PC-9 (cell line): ENCODE measurements at regions not wholly inside any gene's neighbourhood (a gene's known extent, or its start where the extent isn't known, plus 50 kb on each side); places are given as distances from the start of the nearest gene placed in this dataset.

ENCODE experiments used
- BruUV-seq: library from RNA; stranded (reverse); fragments of 400-500 nt; replicated peaks from 2 replicates; lab custom pipeline; 2021; lab: Mats Ljungman, UMichigan
- CTCF ChIA-PET: fragments of 300-600 bp; sonication (Branson Sonifier 250); formaldehyde crosslinking; loops from one replicate; lab custom pipeline; 2022; ENCODE audit warnings: antibody characterized with exemption; lab: Charles Lee
- POLR2A ChIA-PET: fragments of 300-600 bp; sonication (Branson Sonifier 250); formaldehyde crosslinking; loops from one replicate; lab custom pipeline; 2022; ENCODE audit warnings: antibody characterized with exemption; ENCODE audit not compliant: unreplicated experiment; lab: Charles Lee
- DNase-seq, 2 experiments: peaks; one replicate each; pipeline versions ENCODE4 v3.0.0 to v3.0.0-alpha.2; 2015 to 2022; ENCODE audit warnings: mixed read lengths in 1 of 2
- H2AFZ ChIP-seq: fragments of 200-600 bp; sonication (generic); 2 replicates; pipeline ENCODE4 v1.8.1; 2017; ENCODE audit warnings: antibody characterized with exemption
- H3F3A ChIP-seq: fragments of 200-600 bp; sonication (generic); 2 replicates; pipeline ENCODE4 v1.8.1; 2017; ENCODE audit warnings: antibody characterized with exemption, mild to moderate bottlenecking, low read depth; ENCODE audit not compliant: insufficient read depth
- H3K27ac ChIP-seq: fragments of 200-600 bp; sonication (generic); 2 replicates; pipeline ENCODE4 v1.6.1; 2016; ENCODE audit warnings: mixed run types
- H3K27me3 ChIP-seq: fragments of 200-600 bp; sonication (generic); 2 replicates; pipeline ENCODE4 v1.6.1; 2016; ENCODE audit warnings: low read depth, mixed run types; ENCODE audit not compliant: insufficient read depth
- H3K36me3 ChIP-seq: fragments of 200-600 bp; sonication (generic); 2 replicates; pipeline ENCODE4 v1.6.1; 2016; ENCODE audit warnings: low read depth, mixed run types
- H3K4me1 ChIP-seq: fragments of 200-600 bp; sonication (generic); replicated peaks from 2 replicates; pipeline ENCODE4 v1.6.1; 2016; ENCODE audit warnings: mixed run types; ENCODE audit not compliant: insufficient read depth
- H3K4me2 ChIP-seq: fragments of 200-600 bp; sonication (generic); 2 replicates; pipeline ENCODE4 v1.6.1; 2017; ENCODE audit warnings: mixed run types
- H3K4me3 ChIP-seq: fragments of 200-600 bp; sonication (generic); 2 replicates; pipeline ENCODE4 v1.6.1; 2016; ENCODE audit warnings: mixed run types
- H3K79me2 ChIP-seq: fragments of 200-600 bp; sonication (generic); 2 replicates; pipeline ENCODE4 v1.6.1; 2017; ENCODE audit warnings: low read depth, mixed run types
- H3K9me2 ChIP-seq: fragments of 200-600 bp; sonication (generic); 2 replicates; pipeline ENCODE4 v1.8.1; 2017; ENCODE audit warnings: mild to moderate bottlenecking; ENCODE audit not compliant: insufficient read depth
- H3K9me3 ChIP-seq: fragments of 200-600 bp; sonication (generic); 2 replicates; pipeline ENCODE4 v1.8.1; 2016; ENCODE audit warnings: low read depth; ENCODE audit not compliant: insufficient read depth
- H4K20me1 ChIP-seq: fragments of 200-600 bp; sonication (generic); 2 replicates; pipeline ENCODE4 v1.8.1; 2017; ENCODE audit not compliant: insufficient read depth
- EZH2 ChIP-seq: fragments of 200-600 bp; sonication (generic); IDR thresholded peaks from 2 replicates; pipeline ENCODE4 v1.8.0; 2017; ENCODE audit warnings: antibody characterized with exemption, low read depth
- intact Hi-C: fragments of 100-400 bp; cut with micrococcal nuclease; formaldehyde crosslinking; loops from one replicate; pipeline ENCODE4 v1.10.0; 2022; ENCODE audit not compliant: unreplicated experiment
- TF ChIP-seq, protein P1 (sequence below): fragments of 200-600 bp; sonication (generic); conservative IDR thresholded peaks from 2 replicates; pipeline ENCODE4 v1.6.1; 2017; ENCODE audit warnings: mixed run types, antibody characterized with exemption, mild to moderate bottlenecking, moderate library complexity

DNA sequence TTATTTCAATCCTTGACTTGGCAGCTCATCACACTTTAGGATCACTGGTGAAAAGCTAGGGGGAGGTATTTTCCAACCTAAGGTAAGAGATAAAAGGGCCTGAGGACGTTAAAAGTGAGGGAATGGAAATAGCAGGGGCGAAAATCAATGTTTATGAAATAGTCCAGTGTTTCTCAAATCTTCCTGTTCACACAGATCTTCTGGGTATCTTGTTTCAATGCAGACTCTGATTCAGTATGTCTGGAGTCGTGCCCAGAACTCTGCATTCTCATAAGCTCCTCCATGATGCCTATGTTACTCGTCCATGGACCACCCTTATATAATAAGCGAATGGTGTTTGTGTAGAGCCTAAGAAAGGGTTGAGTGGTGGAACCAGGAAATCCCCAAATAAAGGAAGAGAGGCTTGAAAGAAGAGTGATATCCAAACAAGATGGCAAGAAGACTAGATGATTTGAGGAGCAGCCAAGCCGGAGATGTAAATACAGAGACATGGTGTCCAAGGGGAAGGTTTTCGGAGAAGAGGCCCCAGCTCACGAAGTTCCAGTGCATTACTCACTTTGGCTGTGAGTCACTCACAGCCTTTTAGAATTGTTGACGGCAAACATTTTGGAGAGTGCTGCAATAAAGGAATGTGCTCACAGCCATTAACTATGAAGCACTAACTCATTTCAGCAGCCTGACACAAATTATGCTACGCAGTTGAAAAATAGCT lies 215.6 kb upstream of the PPARGC1A start:
- Histone ChIP-seq H3K4me1 (no peaks in the 10 kb centered on the region), H3F3A (no peaks in the 10 kb centered on the region), H3K79me2 (no peaks in the 10 kb centered on the region), H3K27me3 (no peaks in the 10 kb centered on the region), H2AFZ (no peak overlapping the region), H4K20me1 (no peaks in the 10 kb centered on the region), H3K36me3 (no peaks in the 10 kb centered on the region), H3K9me3 (no peaks in the 10 kb centered on the region), H3K27ac (no peak overlapping the region), H3K9me2 (no peaks in the 10 kb centered on the region), H3K4me3 (no peak overlapping the region), H3K4me2 (no peak overlapping the region)
- ChIA-PET POLR2A (no interaction called here), CTCF (no interaction called here)
- TF ChIP-seq EZH2 = no peak
- TF ChIP-seq, protein P1, sequence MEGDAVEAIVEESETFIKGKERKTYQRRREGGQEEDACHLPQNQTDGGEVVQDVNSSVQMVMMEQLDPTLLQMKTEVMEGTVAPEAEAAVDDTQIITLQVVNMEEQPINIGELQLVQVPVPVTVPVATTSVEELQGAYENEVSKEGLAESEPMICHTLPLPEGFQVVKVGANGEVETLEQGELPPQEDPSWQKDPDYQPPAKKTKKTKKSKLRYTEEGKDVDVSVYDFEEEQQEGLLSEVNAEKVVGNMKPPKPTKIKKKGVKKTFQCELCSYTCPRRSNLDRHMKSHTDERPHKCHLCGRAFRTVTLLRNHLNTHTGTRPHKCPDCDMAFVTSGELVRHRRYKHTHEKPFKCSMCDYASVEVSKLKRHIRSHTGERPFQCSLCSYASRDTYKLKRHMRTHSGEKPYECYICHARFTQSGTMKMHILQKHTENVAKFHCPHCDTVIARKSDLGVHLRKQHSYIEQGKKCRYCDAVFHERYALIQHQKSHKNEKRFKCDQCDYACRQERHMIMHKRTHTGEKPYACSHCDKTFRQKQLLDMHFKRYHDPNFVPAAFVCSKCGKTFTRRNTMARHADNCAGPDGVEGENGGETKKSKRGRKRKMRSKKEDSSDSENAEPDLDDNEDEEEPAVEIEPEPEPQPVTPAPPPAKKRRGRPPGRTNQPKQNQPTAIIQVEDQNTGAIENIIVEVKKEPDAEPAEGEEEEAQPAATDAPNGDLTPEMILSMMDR = no peak
- intact Hi-C loops = no loop called here
- BruUV-seq = no TSS peak
- DNase-seq = no peak

- Histone ChIP-seq H2AFZ (no peak overlapping the region), H3K4me3 (no peak overlapping the region), H3F3A (no peaks in the 10 kb centered on the region), H3K79me2 (no peaks in the 10 kb centered on the region), H3K36me3 (no peaks in the 10 kb centered on the region), H3K4me2 (no peak overlapping the region), H3K27me3 (no peaks in the 10 kb centered on the region), H3K9me2 (no peaks in the 10 kb centered on the region), H4K20me1 (no peaks in the 10 kb centered on the region), H3K4me1 (no peaks in the 10 kb centered on the region), H3K9me3 (no peaks in the 10 kb centered on the region), H3K27ac (no peak overlapping the region)
- no peak for DNase-seq
- POLR2A ChIA-PET = no interaction called here
- BruUV-seq = no TSS peak
- intact Hi-C loops = no loop called here
- TF ChIP-seq EZH2 = no peak
- TF ChIP-seq, protein P1 = no peak
- CTCF ChIA-PET = no interaction called here
Observed at GRCh38 chr4:24104158-24104565, 214.3 kb upstream of the PPARGC1A start.

DNA sequence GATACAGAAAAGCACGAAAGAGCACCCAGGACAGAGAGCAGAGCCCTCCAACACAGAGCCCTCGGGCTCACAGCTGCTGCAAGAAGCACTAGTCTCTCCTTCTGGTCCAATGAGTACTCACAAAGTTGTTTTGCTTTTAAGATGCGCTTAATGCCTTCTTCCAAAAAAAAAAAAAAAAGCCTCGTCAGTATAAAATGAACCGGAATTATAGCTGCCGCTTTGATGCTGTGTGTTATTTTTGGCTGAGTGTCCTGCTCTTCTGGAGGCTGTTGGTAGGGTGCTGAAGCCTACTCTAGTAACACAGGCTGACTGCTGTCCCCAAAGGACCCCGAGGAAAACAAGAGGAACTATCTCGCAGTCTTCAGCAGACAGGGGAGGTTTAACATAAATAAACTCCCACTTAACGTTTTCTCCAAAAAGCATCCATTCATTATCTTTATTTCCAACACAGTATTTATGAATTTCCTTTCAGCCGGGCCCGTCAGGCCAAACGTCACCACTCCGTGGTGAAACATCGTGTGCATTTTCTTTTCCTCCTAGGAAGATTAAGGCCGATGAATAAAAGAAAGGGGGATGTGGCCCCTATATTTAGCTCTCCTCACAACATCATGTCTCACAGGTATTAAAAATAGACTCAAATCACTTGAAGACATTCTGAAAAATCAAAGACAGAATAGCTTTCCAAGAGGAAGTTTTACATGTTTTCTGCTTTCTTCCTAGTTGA lies 213.7 kb upstream of the PPARGC1A start:
- no TSS peak for BruUV-seq
- no peaks in the 10 kb centered on the region for H3K9me2 ChIP-seq
- H3F3A ChIP-seq = no peaks in the 10 kb centered on the region
- ChIA-PET POLR2A (no interaction called here), CTCF (no interaction called here)
- H3K27me3 ChIP-seq = no peaks in the 10 kb centered on the region
- no peak overlapping the region for H2AFZ ChIP-seq
- no peaks in the 10 kb centered on the region for H4K20me1 ChIP-seq
- H3K4me3 ChIP-seq = no peak overlapping the region
- DNase-seq = no peak
- no peak overlapping the region for H3K27ac ChIP-seq
- intact Hi-C loops = no loop called here
- no peaks in the 10 kb centered on the region for H3K36me3 ChIP-seq
- no peaks in the 10 kb centered on the region for H3K4me1 ChIP-seq
- no peak for TF ChIP-seq EZH2
- TF ChIP-seq, protein P1 = no peak
- H3K9me3 ChIP-seq = no peaks in the 10 kb centered on the region
- H3K4me2 ChIP-seq = no peak overlapping the region
- no peaks in the 10 kb centered on the region for H3K79me2 ChIP-seq
